HG03439 (cell line): ENCODE measurements at regions not wholly inside any gene's neighbourhood (a gene's known extent, or its start where the extent isn't known, plus 50 kb on each side); places are given as distances from the start of the nearest gene placed in this dataset.

ENCODE experiments used
- ATAC-seq: cut with Tn5 transposase; IDR thresholded peaks from one replicate; pipeline ENCODE4 v1.9.1; 2021; ENCODE audit warnings: mild to moderate bottlenecking, moderate library complexity; ENCODE audit not compliant: unreplicated experiment

DNA sequence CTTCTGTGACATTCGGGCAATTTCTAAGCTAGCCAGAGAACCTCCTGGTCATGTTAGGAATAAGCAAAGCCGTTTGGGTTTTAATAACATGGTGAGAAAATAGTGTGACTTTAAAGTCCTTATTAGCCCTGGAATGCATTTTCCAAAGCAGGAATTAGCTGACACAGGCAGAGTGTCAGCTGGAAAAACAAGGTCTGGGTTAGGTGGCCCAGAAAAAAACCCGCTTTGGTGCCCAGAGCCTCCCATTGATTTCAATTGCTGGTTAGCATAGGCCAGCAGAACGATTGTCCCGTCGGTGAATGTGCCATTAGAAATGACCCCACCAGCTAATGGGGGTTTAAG lies 62.1 kb upstream of the CPEB4 start:
- no peak for ATAC-seq

DNA sequence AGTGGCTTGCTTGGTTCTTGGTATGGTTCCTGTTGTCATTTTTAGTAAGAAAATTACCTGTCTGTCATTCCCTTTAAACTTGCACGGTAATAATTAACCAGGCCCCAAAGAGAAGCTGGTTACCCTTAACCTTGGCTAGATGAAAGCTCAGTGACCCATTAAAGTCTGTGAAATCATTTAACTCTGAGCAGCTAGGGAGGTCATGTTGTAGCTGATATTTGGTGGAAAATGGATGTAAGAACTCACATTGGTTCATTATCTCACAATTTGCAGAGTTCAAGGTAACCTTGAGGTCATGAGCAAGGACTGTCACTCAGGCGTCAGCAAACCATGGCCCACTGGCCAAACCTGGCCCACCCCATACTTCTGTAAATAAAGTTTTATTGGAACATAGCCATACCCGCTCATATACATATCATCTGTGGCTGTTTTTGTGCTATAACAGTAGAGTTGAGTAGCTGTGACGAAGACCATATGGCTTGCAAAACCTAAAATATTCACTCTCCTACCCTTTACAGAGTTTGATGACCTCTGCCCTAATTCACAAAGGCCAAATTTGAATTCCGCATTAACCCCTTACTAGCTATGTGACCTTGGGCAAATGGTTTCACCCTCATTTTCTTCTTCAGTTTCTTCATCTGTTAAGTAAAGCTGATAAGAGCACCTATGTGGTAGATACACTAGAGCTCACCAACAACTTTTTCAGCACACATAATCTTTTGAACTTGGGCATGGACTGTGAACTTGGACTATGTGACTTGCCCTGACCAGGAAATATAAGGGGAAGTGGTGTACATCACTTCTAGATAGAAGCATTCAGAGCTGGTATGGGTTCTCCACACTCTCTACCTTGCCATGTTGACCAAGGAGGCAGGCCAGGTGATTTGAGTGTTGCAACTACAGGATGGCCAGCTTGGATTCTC lies 61.5 kb upstream of the CPEB4 start:
- ATAC-seq, result no peak

DNA sequence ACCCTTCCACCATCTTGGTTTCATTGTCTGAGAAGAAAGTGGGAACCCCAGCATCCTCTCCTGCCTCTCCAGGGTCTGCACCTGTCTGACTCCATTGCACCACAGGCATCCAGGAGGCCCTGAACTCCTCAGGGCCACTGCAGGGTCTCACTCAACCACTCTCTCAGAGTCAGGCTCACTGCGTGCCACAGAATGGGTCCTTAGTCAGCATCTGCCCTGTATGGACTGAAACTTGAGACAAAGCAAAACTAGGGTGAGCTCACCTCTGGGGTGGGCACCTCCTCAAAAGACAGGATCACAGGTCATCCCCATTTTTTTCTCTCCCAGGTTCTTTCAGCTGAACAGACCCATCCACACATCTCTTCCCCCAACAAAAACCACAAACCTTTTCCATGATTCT lies 59.2 kb upstream of the CPEB4 start:
- no peak for ATAC-seq

DNA sequence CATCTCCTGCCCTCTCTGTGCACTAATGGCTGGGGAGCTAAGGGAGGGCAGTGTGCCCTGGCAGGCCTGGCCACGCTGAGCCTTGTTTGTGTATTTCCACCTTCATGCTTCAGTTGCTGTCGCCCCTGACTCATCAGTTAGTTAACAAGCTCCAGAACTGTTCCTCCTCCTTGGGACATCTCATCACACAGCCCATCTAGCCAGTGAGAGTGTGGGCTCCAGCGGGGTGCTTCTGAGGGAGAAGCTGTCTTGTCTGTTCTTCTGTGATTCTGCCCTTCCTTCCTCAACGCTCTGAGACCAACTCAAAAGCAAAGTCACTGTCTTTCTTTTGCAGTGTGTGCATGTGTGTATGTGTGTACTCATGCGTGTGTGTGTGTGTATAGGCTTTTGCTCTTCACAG lies 58.3 kb upstream of the CPEB4 start:
- no peak for ATAC-seq

GRCh38 chr5:173830421-173830820 lies 57.7 kb upstream of the CPEB4 start:
- ATAC-seq, result no peak

DNA sequence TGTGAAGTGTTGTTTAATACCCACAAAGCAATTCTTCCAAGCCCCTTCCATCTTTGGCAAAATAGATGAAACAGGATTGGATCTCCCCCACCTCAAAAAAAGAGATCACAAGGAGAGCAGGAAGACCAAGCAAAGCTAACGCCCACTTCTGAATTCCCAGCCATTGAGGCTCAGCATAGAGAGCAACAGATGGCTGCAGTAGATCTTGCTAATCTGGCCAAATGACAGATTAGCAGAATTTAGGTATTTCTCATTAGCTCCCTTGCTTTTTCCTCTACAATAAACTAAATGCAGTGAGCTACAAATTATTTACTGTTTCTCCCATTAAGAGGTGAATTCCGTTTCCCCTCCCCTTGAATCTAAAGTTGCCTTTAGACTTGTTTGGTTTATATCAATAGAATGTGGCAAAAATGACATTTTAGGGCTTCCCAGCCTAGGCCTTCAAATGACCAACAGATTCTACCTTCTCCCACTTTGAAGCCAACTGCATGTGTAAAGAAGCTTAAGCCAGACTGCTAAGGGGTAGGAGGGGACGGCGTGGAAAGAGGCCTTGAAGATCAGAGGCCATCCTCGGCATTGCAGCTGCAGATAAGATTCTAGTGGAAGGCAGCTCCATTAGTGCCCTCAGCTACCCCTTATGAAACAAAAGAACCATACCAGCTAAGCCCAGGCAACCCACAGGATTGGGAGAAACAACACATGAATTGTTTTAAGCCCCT lies 56.8 kb upstream of the CPEB4 start:
- no peak for ATAC-seq

- ATAC-seq, result no peak
Observed at GRCh38 chr5:173832386-173832785, 55.8 kb upstream of the CPEB4 start.

DNA sequence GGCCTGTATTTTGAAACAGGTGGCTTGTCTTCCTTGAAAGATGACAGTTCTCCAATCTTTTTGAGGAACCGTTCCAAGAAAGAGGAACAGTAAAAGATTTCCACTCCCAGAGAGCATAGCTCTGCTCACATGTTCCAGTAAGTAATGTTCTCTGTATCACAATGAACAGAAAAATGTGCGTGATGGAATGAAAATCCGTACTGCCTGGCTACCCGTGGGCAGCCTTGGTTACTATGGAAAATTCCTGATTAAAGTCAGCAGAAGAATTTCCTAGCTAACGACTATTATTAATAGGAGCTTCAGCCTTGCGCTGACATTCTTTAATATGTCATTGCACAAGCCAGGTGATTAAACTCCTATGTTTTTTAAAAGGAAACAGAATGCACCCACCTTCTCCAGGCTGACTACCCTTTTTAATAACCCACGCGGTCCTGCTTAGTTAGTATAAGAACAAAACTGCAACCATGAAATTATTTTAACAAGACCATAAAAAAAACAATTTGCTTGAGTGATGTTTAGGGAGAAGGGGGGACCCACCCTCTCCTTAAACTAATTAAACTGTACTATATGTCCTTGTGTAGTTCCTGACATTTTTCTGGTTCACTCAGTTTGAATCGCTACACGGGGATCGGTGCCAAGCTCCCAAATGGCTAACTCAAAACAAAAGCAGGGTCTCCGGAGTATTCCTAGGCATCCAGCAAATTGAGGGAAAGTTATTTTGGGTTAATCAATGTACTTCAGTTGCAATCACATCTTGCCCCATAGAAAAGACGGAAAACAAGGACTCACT lies 54.8 kb upstream of the CPEB4 start:
- no peak for ATAC-seq

- no peak for ATAC-seq
Observed at GRCh38 chr5:173834071-173834771, 53.9 kb upstream of the CPEB4 start.

DNA sequence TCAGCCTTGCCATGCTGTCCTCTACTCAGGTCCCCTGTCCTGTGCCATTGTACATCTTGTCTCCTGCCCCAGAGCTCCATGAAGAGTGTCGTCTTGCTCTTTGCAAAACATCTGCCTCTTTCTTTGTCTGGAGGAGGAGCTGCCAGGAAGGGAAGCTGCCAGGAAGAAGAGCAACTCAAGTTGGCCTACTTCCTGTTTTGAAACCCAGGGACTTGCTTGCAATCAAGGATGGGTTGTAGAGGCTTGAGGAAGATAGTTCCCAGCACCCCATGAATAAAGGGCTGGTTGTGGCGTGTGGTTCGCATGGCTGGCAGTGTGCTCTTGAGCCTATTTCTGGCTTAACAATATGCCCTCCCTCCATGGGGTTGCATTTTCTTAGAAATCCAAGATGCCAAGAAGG lies 53.0 kb upstream of the CPEB4 start:
- ATAC-seq, result no peak

GRCh38 chr5:173835661-173836060 lies 52.5 kb upstream of the CPEB4 start:
- no peak for ATAC-seq

- ATAC-seq, result no peak
Observed at GRCh38 chr5:173837654-173838053, 50.5 kb upstream of the CPEB4 start.
